OCI-LY3 (cell line): ENCODE measurements at regions not wholly inside any gene's neighbourhood (a gene's known extent, or its start where the extent isn't known, plus 50 kb on each side); places are given as distances from the start of the nearest gene placed in this dataset.
"Not testable (repeated sequence)": the region's sequence is repeated elsewhere in the genome, so short reads cannot be mapped to it uniquely, and the experiment has no call there.

Experiments used
- H2AFZ ChIP-seq: fragments of 200-600, 300-600 bp; shearing (Covaris generic); 2 replicates; pipeline ENCODE4 v1.6.0; 2014; ENCODE audit warnings: antibody characterized with exemption, low read depth, low read length
- H3K27ac ChIP-seq: fragments of 200-600, 300-600 bp; sonication (generic); 2 replicates; pipeline ENCODE4 v1.5.1; 2014; ENCODE audit warnings: mild to moderate bottlenecking, low read length, moderate library complexity, mixed read lengths
- H3K27me3 ChIP-seq: fragments of 200-600, 300-600 bp; sonication (generic); 2 replicates; pipeline ENCODE4 v1.6.1; 2014; ENCODE audit warnings: low read depth, low read length, mixed read lengths
- H3K36me3 ChIP-seq: fragments of 200-600, 300-600 bp; sonication (generic); replicated peaks from 2 replicates; pipeline ENCODE3; 2014; ENCODE audit warnings: low read depth, low read length, mixed read lengths
- H3K4me1 ChIP-seq: fragments of 300-600, 200-600 bp; sonication (generic); 2 replicates; pipeline ENCODE4 v1.6.1; 2014; ENCODE audit warnings: low read length, mixed read lengths
- H3K4me2 ChIP-seq: fragments of 200-600, 300-600 bp; sonication (generic); 2 replicates; pipeline ENCODE4 v1.6.1; 2014; ENCODE audit warnings: low read length, mixed read lengths
- H3K4me3 ChIP-seq: fragments of 300-600, 200-600 bp; sonication (generic); 2 replicates; pipeline ENCODE4 v1.5.1; 2014; ENCODE audit warnings: antibody characterized with exemption, mild to moderate bottlenecking, low read length, moderate library complexity
- H3K79me2 ChIP-seq: fragments of 300-600, 200-600 bp; shearing (Covaris generic); 2 replicates; pipeline ENCODE4 v1.6.1; 2014; ENCODE audit warnings: mild to moderate bottlenecking, low read length, mixed read lengths
- H3K9ac ChIP-seq: fragments of 300-600, 200-600 bp; shearing (Covaris generic); 2 replicates; pipeline ENCODE4 v1.6.0; 2014; ENCODE audit warnings: mild to moderate bottlenecking, low read length, moderate library complexity
- H3K9me3 ChIP-seq: fragments of 200-600, 300-600 bp; shearing (Covaris generic); 2 replicates; pipeline ENCODE4 v1.6.1; 2014; ENCODE audit warnings: low read length, mixed read lengths; ENCODE audit not compliant: insufficient read depth
- H4K20me1 ChIP-seq: fragments of 200-600, 300-600 bp; sonication (generic); 2 replicates; pipeline ENCODE4 v1.6.1; 2016; ENCODE audit warnings: low read length, mixed read lengths; ENCODE audit not compliant: insufficient read depth
- CTCF ChIP-seq: fragments of 200-600, 300-600 bp; sonication (generic); IDR thresholded peaks from 2 replicates; pipeline ENCODE4 v1.5.1; 2014; ENCODE audit warnings: antibody characterized with exemption, low read length, low read depth
- EZH2phosphoT487 ChIP-seq: fragments of 200-600 bp; shearing (Covaris generic); IDR thresholded peaks from 2 replicates; pipeline ENCODE4 v1.6.1; 2018; ENCODE audit warnings: antibody characterized with exemption, mixed run types, low read depth

GRCh38 chr3:83224101-83224868, 1462.8 kb upstream of the GBE1 start:
- Histone ChIP-seq H3K9ac (no peak overlapping the region), H3K27me3 (no peaks in the 10 kb centered on the region), H2AFZ (no peak overlapping the region), H3K9me3 (no peaks in the 10 kb centered on the region), H3K4me3 (no peak overlapping the region), H3K36me3 (no peaks in the 10 kb centered on the region), H3K4me1 (no peaks in the 10 kb centered on the region), H3K79me2 (no peaks in the 10 kb centered on the region), H3K4me2 (no peak overlapping the region), H3K27ac (no peak overlapping the region), H4K20me1 (no peaks in the 10 kb centered on the region)
- TF ChIP-seq EZH2phosphoT487 (no peak), CTCF (no peak)

DNA sequence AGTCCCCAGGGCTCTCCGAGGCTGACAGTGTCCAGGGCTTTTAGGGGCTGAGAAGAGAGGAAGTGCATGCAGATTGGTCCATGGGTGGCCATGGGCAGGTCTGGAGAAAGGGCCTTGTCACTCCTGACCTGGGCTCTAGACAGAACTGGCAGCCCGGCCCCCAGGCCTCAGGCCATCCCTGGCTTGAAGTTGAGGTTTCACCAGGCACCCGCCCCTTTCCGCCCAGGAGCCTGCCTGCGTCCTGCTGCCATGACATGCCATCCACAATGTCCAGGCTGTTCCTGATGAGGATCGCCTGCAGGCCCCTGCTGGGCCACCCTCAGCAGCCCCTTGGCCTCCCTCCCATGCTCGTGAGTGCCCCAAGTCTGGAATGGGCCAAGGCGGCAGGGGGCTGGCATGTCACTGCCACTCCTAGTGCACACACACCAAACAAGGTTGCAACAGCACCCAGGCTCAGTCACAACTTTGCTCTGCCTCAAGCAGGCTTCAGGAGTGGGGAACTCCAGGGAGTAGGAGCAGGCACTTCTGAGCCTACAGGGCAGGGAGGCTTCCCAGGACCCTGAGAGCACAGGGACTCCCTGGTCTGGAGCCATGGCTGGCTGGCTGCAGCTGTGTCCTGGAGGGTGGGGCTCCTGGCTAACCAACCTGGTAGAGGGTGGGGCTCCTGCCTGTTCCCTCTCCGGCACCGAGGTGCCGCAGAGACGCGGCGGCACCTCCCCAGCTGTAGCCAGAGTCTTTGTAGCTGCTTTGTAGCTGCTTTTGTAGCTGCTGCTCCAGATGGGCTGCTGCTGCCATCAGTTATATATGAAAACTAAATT, 1457.1 kb upstream of the GBE1 start:
- TF ChIP-seq CTCF (no peak), EZH2phosphoT487 (no peak)
- Histone ChIP-seq H3K4me1 (no peaks in the 10 kb centered on the region), H3K27ac (no peak overlapping the region), H3K79me2 (no peaks in the 10 kb centered on the region), H4K20me1 (no peaks in the 10 kb centered on the region), H3K36me3 (no peaks in the 10 kb centered on the region), H3K4me3 (no peak overlapping the region), H3K4me2 (no peak overlapping the region), H3K27me3 (no peaks in the 10 kb centered on the region), H3K9me3 (no peaks in the 10 kb centered on the region), H3K9ac (no peak overlapping the region), H2AFZ (no peak overlapping the region)

DNA sequence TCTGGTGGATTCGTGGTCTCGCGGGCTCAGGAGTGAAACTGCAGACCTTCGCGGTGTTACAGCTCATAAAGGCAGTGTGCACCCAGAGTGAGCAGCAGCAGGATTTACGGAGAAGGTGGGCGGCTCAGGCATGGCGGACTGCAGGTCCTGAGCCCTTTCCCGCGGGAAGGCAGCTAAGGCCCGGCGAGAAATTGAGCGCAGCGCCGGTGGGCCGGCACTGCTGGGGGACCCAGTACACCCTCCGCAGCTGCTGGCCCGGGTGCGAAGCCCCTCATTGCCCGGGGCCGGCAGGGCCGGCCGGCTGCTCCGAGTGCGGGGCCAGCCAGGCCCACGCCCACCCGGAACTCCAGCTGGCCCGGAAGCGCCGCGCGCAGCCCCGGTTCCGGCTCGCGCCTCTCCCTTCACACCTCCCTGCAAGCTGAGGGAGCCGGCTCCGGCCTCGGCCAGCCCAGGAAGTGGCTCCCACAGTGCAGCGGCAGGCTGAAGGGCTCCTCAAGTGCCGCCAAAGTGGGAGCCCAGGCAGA, 1456.2 kb upstream of the GBE1 start:
- not testable (repeated sequence) for H3K9me3 ChIP-seq, H3K4me1 ChIP-seq, H3K27me3 ChIP-seq, H3K9ac ChIP-seq, H4K20me1 ChIP-seq, H3K27ac ChIP-seq, H3K4me3 ChIP-seq, H2AFZ ChIP-seq, H3K36me3 ChIP-seq, H3K79me2 ChIP-seq, H3K4me2 ChIP-seq

- Histone ChIP-seq H3K79me2 (no peaks in the 10 kb centered on the region), H3K9ac (no peak overlapping the region), H3K9me3 (no peaks in the 10 kb centered on the region), H3K4me2 (no peak overlapping the region), H3K27ac (no peak overlapping the region), H2AFZ (no peak overlapping the region), H3K4me1 (no peaks in the 10 kb centered on the region), H3K27me3 (no peaks in the 10 kb centered on the region), H4K20me1 (no peaks in the 10 kb centered on the region), H3K4me3 (no peak overlapping the region), H3K36me3 (no peaks in the 10 kb centered on the region)
- TF ChIP-seq CTCF (no peak), EZH2phosphoT487 (no peak)
Observed at GRCh38 chr3:83216919-83217594, 1455.6 kb upstream of the GBE1 start.
